A673 (cell line): ENCODE measurements at regions not wholly inside any gene's neighbourhood (a gene's known extent, or its start where the extent isn't known, plus 50 kb on each side); places are given as distances from the start of the nearest gene placed in this dataset.

Experiments used
- BruUV-seq: library from RNA; stranded (reverse); fragments of 400-500 nt; replicated peaks from 2 replicates; lab custom pipeline; 2021; lab: Mats Ljungman, UMichigan
- CTCF ChIA-PET: fragments of 300-600 bp; sonication (Branson Sonifier 250); formaldehyde crosslinking; loops from one replicate; lab custom pipeline; 2022; ENCODE audit warnings: antibody characterized with exemption; lab: Charles Lee
- POLR2A ChIA-PET: fragments of 300-600 bp; sonication (Branson Sonifier 250); formaldehyde crosslinking; loops from one replicate; lab custom pipeline; 2022; ENCODE audit warnings: antibody characterized with exemption; ENCODE audit not compliant: low non-redundant PET; lab: Charles Lee
- DNase-seq: peaks from one replicate; pipeline ENCODE4 v3.0.0-alpha.2; 2015; ENCODE audit warnings: low spot score
- H3K27ac ChIP-seq: fragments of 200-600 bp; sonication (generic); 2 replicates; pipeline ENCODE4 v1.5.1; 2016; ENCODE audit warnings: mixed run types, low read depth, mild to moderate bottlenecking, mixed read lengths, antibody characterized with exemption, low read length; ENCODE audit not compliant: poor library complexity, severe bottlenecking
- H3K27me3 ChIP-seq: fragments of 200-600 bp; sonication (generic); replicated peaks from 2 replicates; pipeline ENCODE4 v1.6.1; 2017; ENCODE audit warnings: mixed run types, low read depth, mild to moderate bottlenecking, mixed read lengths, antibody characterized with exemption, low read length; ENCODE audit not compliant: insufficient read depth, poor library complexity
- H3K36me3 ChIP-seq: fragments of 200-600 bp; sonication (generic); 2 replicates; pipeline ENCODE4 v1.6.1; 2016; ENCODE audit warnings: mixed run types, mild to moderate bottlenecking, mixed read lengths, antibody characterized with exemption, low read length; ENCODE audit not compliant: insufficient read depth, poor library complexity, severe bottlenecking
- H3K4me1 ChIP-seq: fragments of 200-600 bp; sonication (generic); 2 replicates; pipeline ENCODE4 v1.6.1; 2017; ENCODE audit warnings: mixed run types, mild to moderate bottlenecking, mixed read lengths, antibody characterized with exemption, low read length; ENCODE audit not compliant: insufficient read depth, poor library complexity, severe bottlenecking
- H3K4me3 ChIP-seq: fragments of 200-600 bp; sonication (generic); 2 replicates; pipeline ENCODE4 v1.5.1; 2016; ENCODE audit warnings: low read depth, mixed run types, mild to moderate bottlenecking, mixed read lengths, low read length; ENCODE audit not compliant: poor library complexity, severe bottlenecking
- H3K9me3 ChIP-seq: fragments of 200-600 bp; sonication (generic); 2 replicates; pipeline ENCODE4 v1.6.1; 2016; ENCODE audit warnings: mixed run types, low read depth, mild to moderate bottlenecking, mixed read lengths, antibody characterized with exemption, low read length; ENCODE audit not compliant: poor library complexity, severe bottlenecking
- CTCF ChIP-seq: fragments of 300-800, 200-600 bp; sonication (generic); conservative IDR thresholded peaks from 2 replicates; pipeline ENCODE4 v1.5.1; 2017; ENCODE audit warnings: low read depth, mild to moderate bottlenecking, antibody characterized with exemption, low read length, moderate library complexity, mixed read lengths
- EZH2 ChIP-seq: fragments of 200-600 bp; sonication (generic); IDR thresholded peaks from 2 replicates; pipeline ENCODE4 v1.6.1; 2017; ENCODE audit warnings: borderline replicate concordance, low read depth, mild to moderate bottlenecking, mixed read lengths, antibody characterized with exemption, low read length; ENCODE audit not compliant: poor library complexity, severe bottlenecking
- intact Hi-C: fragments of 100-400 bp; cut with micrococcal nuclease; formaldehyde crosslinking; loops from one replicate; pipeline ENCODE4 v1.10.0; 2022; ENCODE audit not compliant: unreplicated experiment

GRCh38 chr3:67232642-67233041 lies 234.5 kb downstream of the KBTBD8 start:
- H3K27ac ChIP-seq = no peak overlapping the region
- no peaks in the 10 kb centered on the region for H3K9me3 ChIP-seq
- H3K36me3 ChIP-seq = no peaks in the 10 kb centered on the region
- H3K4me1 ChIP-seq = no peaks in the 10 kb centered on the region
- no TSS peak for BruUV-seq
- no peak for TF ChIP-seq EZH2
- no peak for TF ChIP-seq CTCF
- intact Hi-C loops = no loop called here
- DNase-seq = no peak
- H3K4me3 ChIP-seq = no peak overlapping the region
- H3K27me3 ChIP-seq = no peaks in the 10 kb centered on the region
- ChIA-PET POLR2A (no interaction called here), CTCF (no interaction called here)

GRCh38 chr3:67239353-67239752 lies 241.2 kb downstream of the KBTBD8 start:
- Histone ChIP-seq H3K9me3 (no peaks in the 10 kb centered on the region), H3K36me3 (no peaks in the 10 kb centered on the region), H3K4me1 (no peaks in the 10 kb centered on the region), H3K27ac (no peak overlapping the region), H3K27me3 (peaks cover 8% of the 10 kb centered on the region), H3K4me3 (no peak overlapping the region)
- POLR2A ChIA-PET = no interaction called here
- DNase-seq = no peak
- intact Hi-C loops = no loop called here
- TF ChIP-seq CTCF = no peak
- TF ChIP-seq EZH2 = no peak
- CTCF ChIA-PET = no interaction called here
- no TSS peak for BruUV-seq

- Histone ChIP-seq H3K4me1 (no peaks in the 10 kb centered on the region), H3K4me3 (no peak overlapping the region), H3K36me3 (no peaks in the 10 kb centered on the region), H3K27ac (no peak overlapping the region), H3K9me3 (no peaks in the 10 kb centered on the region), H3K27me3 (peaks cover 8% of the 10 kb centered on the region)
- no TSS peak for BruUV-seq
- ChIA-PET POLR2A (no interaction called here), CTCF (no interaction called here)
- intact Hi-C loops = no loop called here
- no peak for TF ChIP-seq CTCF
- TF ChIP-seq EZH2 = no peak
- no peak for DNase-seq
These were observed 243.0 kb downstream of the KBTBD8 start for GRCh38 chr3:67241084-67241483.
